Panc1 (cell line): ENCODE measurements at regions not wholly inside any gene's neighbourhood (a gene's known extent, or its start where the extent isn't known, plus 50 kb on each side); places are given as distances from the start of the nearest gene placed in this dataset.

Experiments
- POLR2AphosphoS5 ChIP-seq: IDR thresholded peaks from 2 replicates; pipeline ENCODE4 v1.6.1; 2012; ENCODE audit warnings: mild to moderate bottlenecking, low read depth, low read length, moderate library complexity
- TF ChIP-seq, protein P1 (sequence below): fragments of 450-650 bp; IDR thresholded peaks from 2 replicates; pipeline ENCODE4 v1.5.1; 2017; ENCODE audit warnings: mild to moderate bottlenecking
- TF ChIP-seq, protein P2 (sequence below), 2 experiments: IDR thresholded peaks; 2 replicates each; pipeline ENCODE4 v1.6.1; 2011 to 2012; ENCODE audit warnings: low read depth in 2 of 2, control low read depth in 1 of 2, low read length in 1 of 2, mild to moderate bottlenecking in 1 of 2, moderate library complexity in 1 of 2; ENCODE audit not compliant: insufficient read depth in 1 of 2

DNA sequence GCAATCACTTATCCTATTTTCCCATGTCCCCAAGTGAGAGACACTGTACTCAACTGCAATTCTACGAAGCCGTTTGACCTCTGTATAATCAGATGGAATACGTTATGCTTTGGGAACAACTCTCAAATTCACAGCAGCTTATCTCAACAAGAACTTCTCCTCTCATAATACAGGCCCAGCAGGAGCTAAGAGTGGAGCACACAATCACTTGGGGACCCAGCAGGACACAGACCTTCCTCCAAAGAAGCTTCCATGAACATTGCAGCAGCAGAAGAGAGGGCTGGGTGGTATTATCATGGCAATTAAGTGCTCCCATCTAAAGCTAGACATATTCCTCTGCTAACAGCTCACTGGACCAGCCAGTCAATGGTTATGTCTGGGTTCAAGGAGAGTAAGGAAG is 428.3 kb upstream of the MIR17HG start:
- TF ChIP-seq, protein P1, sequence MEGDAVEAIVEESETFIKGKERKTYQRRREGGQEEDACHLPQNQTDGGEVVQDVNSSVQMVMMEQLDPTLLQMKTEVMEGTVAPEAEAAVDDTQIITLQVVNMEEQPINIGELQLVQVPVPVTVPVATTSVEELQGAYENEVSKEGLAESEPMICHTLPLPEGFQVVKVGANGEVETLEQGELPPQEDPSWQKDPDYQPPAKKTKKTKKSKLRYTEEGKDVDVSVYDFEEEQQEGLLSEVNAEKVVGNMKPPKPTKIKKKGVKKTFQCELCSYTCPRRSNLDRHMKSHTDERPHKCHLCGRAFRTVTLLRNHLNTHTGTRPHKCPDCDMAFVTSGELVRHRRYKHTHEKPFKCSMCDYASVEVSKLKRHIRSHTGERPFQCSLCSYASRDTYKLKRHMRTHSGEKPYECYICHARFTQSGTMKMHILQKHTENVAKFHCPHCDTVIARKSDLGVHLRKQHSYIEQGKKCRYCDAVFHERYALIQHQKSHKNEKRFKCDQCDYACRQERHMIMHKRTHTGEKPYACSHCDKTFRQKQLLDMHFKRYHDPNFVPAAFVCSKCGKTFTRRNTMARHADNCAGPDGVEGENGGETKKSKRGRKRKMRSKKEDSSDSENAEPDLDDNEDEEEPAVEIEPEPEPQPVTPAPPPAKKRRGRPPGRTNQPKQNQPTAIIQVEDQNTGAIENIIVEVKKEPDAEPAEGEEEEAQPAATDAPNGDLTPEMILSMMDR, result no peak
- TF ChIP-seq POLR2AphosphoS5, result no peak
- TF ChIP-seq, protein P2, sequence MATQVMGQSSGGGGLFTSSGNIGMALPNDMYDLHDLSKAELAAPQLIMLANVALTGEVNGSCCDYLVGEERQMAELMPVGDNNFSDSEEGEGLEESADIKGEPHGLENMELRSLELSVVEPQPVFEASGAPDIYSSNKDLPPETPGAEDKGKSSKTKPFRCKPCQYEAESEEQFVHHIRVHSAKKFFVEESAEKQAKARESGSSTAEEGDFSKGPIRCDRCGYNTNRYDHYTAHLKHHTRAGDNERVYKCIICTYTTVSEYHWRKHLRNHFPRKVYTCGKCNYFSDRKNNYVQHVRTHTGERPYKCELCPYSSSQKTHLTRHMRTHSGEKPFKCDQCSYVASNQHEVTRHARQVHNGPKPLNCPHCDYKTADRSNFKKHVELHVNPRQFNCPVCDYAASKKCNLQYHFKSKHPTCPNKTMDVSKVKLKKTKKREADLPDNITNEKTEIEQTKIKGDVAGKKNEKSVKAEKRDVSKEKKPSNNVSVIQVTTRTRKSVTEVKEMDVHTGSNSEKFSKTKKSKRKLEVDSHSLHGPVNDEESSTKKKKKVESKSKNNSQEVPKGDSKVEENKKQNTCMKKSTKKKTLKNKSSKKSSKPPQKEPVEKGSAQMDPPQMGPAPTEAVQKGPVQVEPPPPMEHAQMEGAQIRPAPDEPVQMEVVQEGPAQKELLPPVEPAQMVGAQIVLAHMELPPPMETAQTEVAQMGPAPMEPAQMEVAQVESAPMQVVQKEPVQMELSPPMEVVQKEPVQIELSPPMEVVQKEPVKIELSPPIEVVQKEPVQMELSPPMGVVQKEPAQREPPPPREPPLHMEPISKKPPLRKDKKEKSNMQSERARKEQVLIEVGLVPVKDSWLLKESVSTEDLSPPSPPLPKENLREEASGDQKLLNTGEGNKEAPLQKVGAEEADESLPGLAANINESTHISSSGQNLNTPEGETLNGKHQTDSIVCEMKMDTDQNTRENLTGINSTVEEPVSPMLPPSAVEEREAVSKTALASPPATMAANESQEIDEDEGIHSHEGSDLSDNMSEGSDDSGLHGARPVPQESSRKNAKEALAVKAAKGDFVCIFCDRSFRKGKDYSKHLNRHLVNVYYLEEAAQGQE (IDR thresholded peaks at IDR 0.05; ENCODE audit: insufficient read depth in 1 of 2, low read depth in 2 of 2, low read length in 1 of 2), result no peak
